ENCODE measurements at regions not wholly inside any gene's neighbourhood (a gene's known extent, or its start where the extent isn't known, plus 50 kb on each side); places are given as distances from the start of the nearest gene placed in this dataset.

DNA sequence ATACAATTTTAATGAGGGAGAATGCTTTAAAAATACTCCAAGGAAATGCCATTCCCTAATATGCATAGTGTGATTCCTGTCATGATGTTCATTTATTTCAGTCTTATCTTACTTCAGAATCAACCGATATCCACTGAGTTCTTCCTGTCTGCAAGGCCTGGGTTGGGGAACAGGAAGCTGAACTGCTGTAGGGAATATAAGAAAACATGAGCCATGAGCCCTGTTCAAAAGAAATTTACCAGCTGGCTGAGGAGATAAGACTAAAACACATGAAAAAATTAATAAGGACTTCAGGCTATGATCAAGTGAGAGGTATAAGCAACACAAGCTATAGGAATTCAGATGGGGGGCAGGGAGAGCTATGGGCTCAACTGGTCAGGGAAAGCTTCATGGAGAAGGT, 184.7 kb downstream of the PLPP4 start:
- DNase-seq, result no peak

GRCh38 chr10:120643351-120643750, 186.3 kb downstream of the PLPP4 start:
- no peak for DNase-seq

DNA sequence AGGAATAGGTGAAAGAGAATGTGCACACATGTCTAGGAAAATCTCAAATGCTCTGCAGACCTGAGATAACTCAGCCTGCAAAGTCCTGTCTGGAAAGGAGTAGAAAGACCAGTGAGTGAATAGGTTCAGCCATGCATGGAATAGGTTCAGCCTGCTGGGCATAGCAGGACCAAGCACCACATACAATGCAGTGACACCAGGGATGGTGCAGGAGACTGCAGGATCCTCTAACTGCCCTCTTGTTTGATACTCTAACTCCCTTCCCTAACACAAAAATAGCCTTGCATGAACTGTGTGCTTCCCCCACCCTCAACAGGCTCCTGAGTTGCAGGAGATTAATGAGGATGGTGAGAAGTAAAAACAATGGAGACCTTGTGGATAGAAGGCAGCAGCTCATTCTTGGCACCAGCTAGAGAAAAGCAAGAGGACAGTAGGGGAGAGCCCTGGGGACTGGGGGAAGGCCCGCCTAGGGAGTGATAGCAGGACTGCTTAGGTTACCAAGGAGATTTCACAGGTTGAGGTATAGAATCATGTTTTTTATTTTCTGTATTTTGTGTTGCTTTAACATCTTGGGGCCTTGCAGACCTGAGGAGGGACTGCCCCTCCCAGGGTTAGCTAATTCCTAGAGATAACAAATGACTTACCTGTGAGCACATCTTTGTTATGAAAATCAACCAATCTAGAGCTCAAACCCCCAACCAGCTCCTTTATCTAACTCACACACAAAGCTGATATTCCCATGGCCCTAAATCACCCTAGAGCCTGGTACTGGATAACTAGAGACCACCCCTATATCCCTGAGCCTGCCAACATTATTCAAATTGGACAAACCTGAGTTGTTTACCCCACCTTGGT, 187.8 kb downstream of the PLPP4 start:
- DNase-seq, result no peak

- DNase-seq, result no peak
Observed at GRCh38 chr10:120646159-120646732, 189.2 kb downstream of the PLPP4 start.

- no peak for DNase-seq
Observed at GRCh38 chr10:120646738-120647456, 189.9 kb downstream of the PLPP4 start.

DNA sequence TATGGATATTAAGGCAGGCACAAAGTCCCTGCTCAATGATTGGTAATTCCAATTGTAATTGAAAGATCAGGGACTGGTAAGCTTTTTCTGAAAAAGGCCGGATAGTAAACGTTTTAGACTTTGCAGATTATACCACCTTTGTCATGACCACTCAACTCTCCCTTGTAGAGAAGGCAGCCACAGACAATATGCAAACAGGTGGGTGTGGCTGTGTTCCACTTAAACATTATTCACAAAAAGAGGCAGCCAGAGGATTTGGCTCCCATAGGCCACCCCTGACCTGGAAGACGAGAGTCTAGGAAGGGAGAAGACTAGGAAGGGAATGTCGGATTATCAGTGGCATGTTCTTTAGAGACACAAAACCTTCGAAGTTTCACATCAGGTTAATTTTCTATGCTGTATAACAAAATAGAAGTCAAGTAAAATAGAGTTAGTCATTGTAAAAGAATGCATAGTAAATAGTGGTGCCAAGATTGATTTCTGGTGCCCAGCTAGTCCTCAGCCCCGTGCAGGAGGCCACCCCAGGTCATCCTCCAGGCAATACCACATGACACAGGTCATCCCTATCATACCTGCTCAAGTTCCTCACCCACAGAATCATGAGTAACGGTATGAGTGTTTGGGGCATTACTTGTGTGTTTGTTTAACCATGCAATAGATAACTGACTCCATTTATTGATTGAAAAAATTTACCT, 193.8 kb downstream of the PLPP4 start:
- no peak for DNase-seq

DNA sequence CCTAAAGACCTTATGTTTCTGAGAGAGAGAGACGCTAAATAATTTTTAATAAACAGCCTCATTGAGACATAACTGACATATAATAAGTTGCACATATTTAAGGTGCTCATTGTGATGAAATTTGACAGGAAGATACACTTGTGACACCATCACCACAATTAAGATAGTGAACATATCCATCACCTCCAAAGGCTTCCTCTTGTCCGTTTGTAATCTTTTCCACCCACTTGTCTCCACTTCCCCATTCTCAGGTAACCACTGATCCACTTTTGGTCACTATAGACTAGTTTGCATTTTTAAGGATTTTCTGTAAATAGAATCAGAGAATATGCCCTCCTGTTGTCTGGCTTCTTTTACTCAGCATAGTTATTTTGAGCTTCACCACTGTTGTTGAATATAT, 195.1 kb upstream of the WDR11 start:
- no peak for DNase-seq

- peak in 1 of 58 donors; percentile 1 for DNase-seq
Observed at GRCh38 chr10:120657371-120657770, 193.8 kb upstream of the WDR11 start.

- DNase-seq, result no peak
Observed at GRCh38 chr10:120658943-120659885, 191.9 kb upstream of the WDR11 start.

DNA sequence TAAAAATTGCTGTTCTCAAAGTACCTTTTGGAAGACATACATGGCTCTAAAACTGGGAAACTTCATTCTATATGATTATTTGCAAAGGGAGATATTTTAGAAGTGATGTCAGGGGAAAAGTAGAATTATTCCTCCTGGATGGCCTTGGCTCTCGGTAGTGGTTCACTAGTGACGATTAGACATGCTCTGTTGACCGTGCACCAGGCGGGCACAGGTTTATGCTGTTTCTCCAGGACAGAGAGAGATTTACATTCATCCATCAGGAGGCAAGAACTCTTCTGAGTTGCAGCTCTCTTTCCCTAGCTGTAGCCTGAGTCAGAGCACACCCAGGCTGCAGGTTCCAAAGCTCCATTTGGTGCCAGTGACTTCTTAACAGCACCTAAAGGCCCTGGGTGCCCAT, 184.9 kb upstream of the WDR11 start:
- DNase-seq, result no peak

- no peak for DNase-seq
Observed at GRCh38 chr10:120667276-120667675, 183.9 kb upstream of the WDR11 start.

DNA sequence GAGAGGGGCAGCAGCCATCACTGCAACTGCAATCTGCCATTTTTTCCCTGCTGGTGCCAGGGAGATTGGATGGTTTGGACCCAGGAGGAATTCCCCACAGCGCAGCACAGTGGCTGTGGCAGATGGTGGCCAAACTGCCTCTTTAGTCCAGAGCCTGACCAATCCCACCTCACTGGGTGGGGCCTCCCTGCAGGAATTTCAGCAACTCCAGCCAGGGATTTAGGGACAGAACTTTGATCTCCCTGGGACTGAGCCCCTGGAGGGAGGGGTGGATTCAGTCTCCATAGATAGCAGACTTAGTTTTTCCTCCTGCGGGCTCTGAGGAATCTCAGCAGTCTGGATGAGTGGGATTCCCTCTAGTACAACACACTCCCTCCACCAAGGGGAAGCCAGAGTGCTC, 179.7 kb upstream of the WDR11 start:
- DNase-seq, result no peak

- DNase-seq, result no peak
Observed at GRCh38 chr10:120683454-120683853, 167.7 kb upstream of the WDR11 start.

- no peak for DNase-seq
Observed at GRCh38 chr10:120684226-120684625, 166.9 kb upstream of the WDR11 start.

GRCh38 chr10:120685136-120685535, 166.0 kb upstream of the WDR11 start:
- DNase-seq, result no peak

DNA sequence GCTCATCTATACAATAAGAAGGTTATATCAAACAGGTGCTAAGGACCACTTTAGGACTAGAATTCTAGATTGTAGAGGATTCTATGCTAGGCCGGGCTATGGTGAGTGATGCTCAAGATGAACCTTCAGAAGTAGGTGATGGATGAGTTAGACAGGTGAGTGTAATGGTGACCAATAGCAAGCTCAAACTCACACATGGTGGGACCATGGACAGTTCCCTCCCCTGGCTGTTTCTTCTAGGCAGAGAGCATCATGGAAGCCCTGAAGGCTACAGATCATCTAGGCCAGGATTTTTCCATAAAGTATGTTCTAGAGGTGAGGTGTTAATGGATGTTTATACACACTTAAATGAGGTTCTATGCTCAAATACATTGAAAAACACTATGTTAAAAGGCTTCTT, 162.2 kb upstream of the WDR11 start:
- DNase-seq, result no peak

DNA sequence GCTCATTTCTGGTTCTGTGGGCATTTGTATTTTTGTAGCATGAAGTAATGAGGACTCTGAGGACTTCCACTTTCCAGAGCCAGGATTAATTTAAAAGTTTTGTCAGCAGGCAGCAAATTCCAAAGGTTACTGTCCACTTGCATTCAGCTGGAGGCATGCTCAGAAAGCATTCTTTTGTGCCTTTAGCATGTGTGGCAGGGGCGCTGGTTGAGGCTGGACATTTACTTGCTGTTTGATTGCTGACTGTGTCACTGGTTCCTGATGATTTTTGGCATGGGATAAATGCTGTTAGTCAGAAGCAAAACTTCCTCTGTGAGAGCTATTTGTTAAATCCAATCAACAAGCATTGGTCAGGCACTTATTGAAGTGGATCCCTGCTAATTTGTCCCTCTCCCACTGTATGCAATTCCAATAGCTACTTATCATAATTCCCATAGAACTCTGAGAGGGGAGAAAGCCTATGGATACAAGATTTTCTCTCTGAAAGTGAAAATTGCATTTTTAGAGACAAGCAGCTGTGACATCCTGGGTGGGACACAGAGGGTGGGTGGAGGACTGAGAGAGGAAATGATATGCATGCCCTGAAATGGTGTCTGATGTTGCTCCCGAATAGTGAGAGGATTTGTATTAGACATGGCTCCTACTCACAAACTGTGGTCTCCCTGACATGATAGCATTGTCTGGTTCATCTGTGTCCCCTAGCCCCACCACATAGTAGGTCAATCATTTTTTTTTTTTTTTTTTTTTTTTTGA, 161.2 kb upstream of the WDR11 start:
- DNase-seq, result peak in 14 of 58 donors; percentile 1 to 38 (median 20)

DNA sequence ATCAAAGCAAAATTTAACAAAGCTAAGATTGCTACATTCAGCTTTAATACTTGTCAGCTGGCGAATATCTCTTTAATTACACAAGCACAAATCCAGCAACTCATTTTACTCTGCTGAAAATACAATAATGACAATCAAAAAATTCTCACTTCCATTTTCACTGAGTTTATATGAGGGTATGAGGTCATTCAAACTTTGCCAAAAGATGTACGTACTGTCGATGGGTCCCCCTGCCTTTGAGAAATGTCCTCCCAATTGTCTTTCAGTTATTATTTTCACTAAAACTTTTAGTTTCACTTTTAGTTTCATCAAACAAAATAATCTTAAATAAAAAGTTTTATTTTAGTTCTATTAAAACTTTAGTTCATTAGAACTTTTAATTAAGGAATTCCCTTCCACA, 159.5 kb upstream of the WDR11 start:
- no peak for DNase-seq

DNA sequence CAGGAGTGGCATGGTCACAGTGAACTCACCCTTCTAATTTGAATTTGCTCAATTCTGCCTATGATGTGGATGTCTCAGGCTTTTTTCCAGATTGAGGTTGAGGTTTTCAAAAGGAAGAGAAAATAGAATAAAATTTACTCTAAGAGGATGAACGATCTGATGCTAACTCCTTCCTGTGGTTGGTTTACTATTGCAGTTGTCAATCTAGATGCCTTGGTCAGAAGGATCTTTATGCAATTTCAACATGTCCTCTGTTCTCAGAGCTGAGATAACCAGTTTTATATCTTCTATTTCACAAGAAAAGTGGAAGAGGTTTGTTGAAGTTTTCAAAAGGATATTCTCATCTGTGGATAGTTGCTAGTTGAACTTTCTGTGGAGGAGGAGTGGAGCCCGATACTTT, 150.7 kb upstream of the WDR11 start:
- DNase-seq, result no peak

GRCh38 chr10:120701381-120701780, 149.8 kb upstream of the WDR11 start:
- DNase-seq, result no peak
